DOHH2 (cell line): ENCODE measurements at regions not wholly inside any gene's neighbourhood (a gene's known extent, or its start where the extent isn't known, plus 50 kb on each side); places are given as distances from the start of the nearest gene placed in this dataset.

Experiments
- H3F3A ChIP-seq: fragments of 200-600 bp; sonication (generic), shearing (Covaris generic); 2 replicates; pipeline ENCODE4 v1.6.0; 2016; ENCODE audit warnings: antibody characterized with exemption, mild to moderate bottlenecking; ENCODE audit not compliant: control insufficient read depth, insufficient read depth
- H3K27ac ChIP-seq: fragments of 200-600 bp; sonication (generic); 2 replicates; pipeline ENCODE4 v1.5.1; 2014; ENCODE audit warnings: low read depth, mild to moderate bottlenecking, low read length, moderate library complexity
- H3K27me3 ChIP-seq: fragments of 200-600 bp; sonication (generic); 2 replicates; pipeline ENCODE4 v1.6.1; 2014; ENCODE audit warnings: mild to moderate bottlenecking, low read length, mixed read lengths; ENCODE audit not compliant: control insufficient read depth
- H3K36me3 ChIP-seq: fragments of 200-600 bp; sonication (generic); 2 replicates; pipeline ENCODE4 v1.6.1; 2014; ENCODE audit warnings: mild to moderate bottlenecking, low read length, moderate library complexity, mixed read lengths; ENCODE audit not compliant: control insufficient read depth
- H3K4me1 ChIP-seq: fragments of 200-600 bp; sonication (generic); 2 replicates; pipeline ENCODE4 v1.6.1; 2014; ENCODE audit warnings: mild to moderate bottlenecking, low read length, mixed read lengths; ENCODE audit not compliant: control insufficient read depth
- H3K4me2 ChIP-seq: fragments of 200-600 bp; sonication (generic); 2 replicates; pipeline ENCODE4 v1.6.0; 2014; ENCODE audit warnings: mild to moderate bottlenecking, low read length, moderate library complexity
- H3K4me3 ChIP-seq: fragments of 200-600 bp; sonication (generic); 2 replicates; pipeline ENCODE4 v1.5.1; 2014; ENCODE audit warnings: mild to moderate bottlenecking, low read length, mixed read lengths
- H3K79me2 ChIP-seq: fragments of 200-600 bp; sonication (generic); 2 replicates; pipeline ENCODE4 v1.6.1; 2014; ENCODE audit warnings: mild to moderate bottlenecking, low read length, mixed read lengths; ENCODE audit not compliant: control insufficient read depth
- H3K9me2 ChIP-seq: fragments of 200-600 bp; sonication (generic); replicated peaks from 2 replicates; pipeline ENCODE4 v1.6.1; 2014; ENCODE audit warnings: mild to moderate bottlenecking, low read length, mixed read lengths; ENCODE audit not compliant: control insufficient read depth
- H3K9me3 ChIP-seq: fragments of 200-600 bp; sonication (generic); 2 replicates; pipeline ENCODE4 v1.6.1; 2014; ENCODE audit warnings: antibody characterized with exemption, low read length, mixed read lengths; ENCODE audit not compliant: control insufficient read depth, insufficient read depth
- H4K20me1 ChIP-seq: fragments of 200-600 bp; sonication (generic); 2 replicates; pipeline ENCODE4 v1.6.0; 2014; ENCODE audit warnings: low read depth, mild to moderate bottlenecking, antibody characterized with exemption, low read length, moderate library complexity; ENCODE audit not compliant: control insufficient read depth, insufficient read depth
- CTCF ChIP-seq: fragments of 200-600 bp; sonication (generic); IDR thresholded peaks from one replicate; pipeline ENCODE4 v1.5.1; 2014; ENCODE audit warnings: antibody characterized with exemption, mild to moderate bottlenecking, low read depth, low read length; ENCODE audit not compliant: poor library complexity, severe bottlenecking
- EZH2phosphoT487 ChIP-seq: fragments of 200-600 bp; sonication (generic); IDR thresholded peaks from 2 replicates; pipeline ENCODE4 v1.6.1; 2017; ENCODE audit warnings: borderline replicate concordance, mild to moderate bottlenecking, antibody characterized with exemption, low read length, moderate library complexity, mixed read lengths

- Histone ChIP-seq H3K4me2 (no peak overlapping the region), H3K27ac (no peak overlapping the region), H3K27me3 (no peaks in the 10 kb centered on the region), H3K79me2 (no peaks in the 10 kb centered on the region), H3K36me3 (no peaks in the 10 kb centered on the region), H3K9me2 (no peaks in the 10 kb centered on the region), H3K4me1 (no peaks in the 10 kb centered on the region), H4K20me1 (no peaks in the 10 kb centered on the region), H3F3A (no peaks in the 10 kb centered on the region), H3K4me3 (no peak overlapping the region), H3K9me3 (no peaks in the 10 kb centered on the region)
- TF ChIP-seq EZH2phosphoT487: no peak
- no peak for TF ChIP-seq CTCF
Measured at GRCh38 chr6:6966569-6966968, 141.2 kb upstream of the RREB1 start.

- Histone ChIP-seq H3K27me3 (no peaks in the 10 kb centered on the region), H3K79me2 (no peaks in the 10 kb centered on the region), H3K9me2 (no peaks in the 10 kb centered on the region), H3K4me1 (no peaks in the 10 kb centered on the region), H3K9me3 (no peaks in the 10 kb centered on the region), H3K4me3 (no peak overlapping the region), H4K20me1 (no peaks in the 10 kb centered on the region), H3K36me3 (no peaks in the 10 kb centered on the region), H3K4me2 (no peak overlapping the region), H3K27ac (no peak overlapping the region), H3F3A (no peaks in the 10 kb centered on the region)
- TF ChIP-seq EZH2phosphoT487: no peak
- no peak for TF ChIP-seq CTCF
Measured at GRCh38 chr6:6968357-6968730, 139.4 kb upstream of the RREB1 start.

DNA sequence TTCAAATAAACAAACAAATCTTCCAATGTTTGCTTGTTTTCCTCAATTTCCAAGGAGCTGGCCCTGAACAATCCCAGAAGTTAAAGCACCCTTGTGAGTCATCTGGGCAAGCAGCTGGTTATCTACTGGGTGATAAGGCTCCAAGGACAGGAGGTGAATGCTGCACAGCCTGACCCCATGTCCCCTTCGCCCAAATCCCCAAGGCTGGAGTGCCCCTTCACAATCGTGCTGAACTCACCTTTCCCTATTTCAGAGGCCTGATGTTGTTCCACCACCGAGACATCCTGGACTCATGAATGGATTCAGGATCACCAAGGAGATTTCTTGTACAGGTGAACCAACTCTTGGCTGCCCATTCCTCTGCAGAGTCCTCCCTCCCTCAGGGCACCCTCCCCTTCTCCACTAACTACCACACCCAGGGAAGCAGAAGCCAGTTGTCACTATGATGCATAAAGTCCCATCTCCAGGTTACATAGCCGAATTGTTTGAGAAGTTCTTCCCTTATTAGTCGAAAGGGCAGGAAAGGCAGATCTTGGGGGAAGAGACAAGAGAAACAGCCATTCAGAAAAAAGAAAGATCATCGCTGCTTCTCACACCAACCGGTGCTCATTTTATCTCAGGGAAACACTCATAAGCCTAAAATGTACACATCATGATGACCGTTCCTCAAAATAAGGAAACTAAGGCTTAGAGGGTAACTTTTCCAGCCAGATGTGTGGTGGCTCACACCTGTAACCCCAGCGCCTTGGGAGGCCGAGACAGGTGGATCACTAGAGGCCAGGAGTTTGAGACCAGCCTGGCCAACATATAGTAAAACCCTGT lies 138.8 kb upstream of the RREB1 start:
- H4K20me1 ChIP-seq: no peaks in the 10 kb centered on the region
- no peak overlapping the region for H3K4me2 ChIP-seq
- TF ChIP-seq CTCF (no peak), EZH2phosphoT487 (no peak)

More for the DNA sequence above, 138.8 kb upstream of the RREB1 start:
- Histone ChIP-seq H3F3A (no peaks in the 10 kb centered on the region), H3K27me3 (no peaks in the 10 kb centered on the region), H3K4me3 (no peak overlapping the region), H3K27ac (no peak overlapping the region), H3K4me1 (no peaks in the 10 kb centered on the region), H3K79me2 (no peaks in the 10 kb centered on the region), H3K9me3 (no peaks in the 10 kb centered on the region), H3K36me3 (no peaks in the 10 kb centered on the region), H3K9me2 (no peaks in the 10 kb centered on the region)
